ENCODE measurements at regions not wholly inside any gene's neighbourhood (a gene's known extent, or its start where the extent isn't known, plus 50 kb on each side); places are given as distances from the start of the nearest gene placed in this dataset.

DNA sequence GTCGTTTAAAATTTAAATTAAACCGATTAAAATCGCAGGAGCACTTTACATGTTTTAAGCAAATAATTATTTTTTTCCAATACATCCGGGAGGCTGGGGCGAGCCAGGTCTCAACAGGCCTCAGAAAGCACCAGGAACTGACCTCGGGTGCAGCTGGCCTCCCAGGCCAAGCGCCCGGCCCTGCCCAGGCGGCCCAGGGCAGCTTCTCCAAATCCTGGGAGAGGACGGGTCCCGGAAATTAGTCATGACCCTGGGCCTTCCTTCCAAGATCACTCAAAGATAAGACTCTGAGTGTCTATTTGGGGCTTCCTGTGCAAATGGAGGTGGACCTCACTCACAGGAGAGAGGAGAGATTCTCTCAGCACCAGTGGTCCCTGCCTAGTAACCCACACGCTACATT lies 177.1 kb downstream of the BCL11B start:
- H3K4me3 Mint-ChIP-seq: no peak overlapping the region
- peak overlapping the region; percentile 81; the same call in 1 of the 2 replicates for H3K27ac Mint-ChIP-seq
- H3K27me3 Mint-ChIP-seq (ENCODE audit: low read depth): no peaks in the 10 kb centered on the region
- peaks cover 15% of the 10 kb centered on the region for H3K4me1 Mint-ChIP-seq
- no peaks in the 10 kb centered on the region for H3K36me3 Mint-ChIP-seq
- ChIA-PET POLR2A (no interaction called here), CTCF (interaction anchor here (0.9 kb wide), 1 partner anchor 79 kb away, joined by 4 read pairs; no protein-coding TSS in a partner anchor)
- no peak for DNase-seq (ENCODE audit: low spot score)
- TF ChIP-seq SMAD4 (CRISPR knock-in tag; IDR thresholded peaks at IDR 0.05): no peak
- no peak for TF ChIP-seq ZBTB21 (CRISPR knock-in tag; IDR thresholded peaks at IDR 0.05; ENCODE audit: borderline replicate concordance)
- TF ChIP-seq, protein P1, sequence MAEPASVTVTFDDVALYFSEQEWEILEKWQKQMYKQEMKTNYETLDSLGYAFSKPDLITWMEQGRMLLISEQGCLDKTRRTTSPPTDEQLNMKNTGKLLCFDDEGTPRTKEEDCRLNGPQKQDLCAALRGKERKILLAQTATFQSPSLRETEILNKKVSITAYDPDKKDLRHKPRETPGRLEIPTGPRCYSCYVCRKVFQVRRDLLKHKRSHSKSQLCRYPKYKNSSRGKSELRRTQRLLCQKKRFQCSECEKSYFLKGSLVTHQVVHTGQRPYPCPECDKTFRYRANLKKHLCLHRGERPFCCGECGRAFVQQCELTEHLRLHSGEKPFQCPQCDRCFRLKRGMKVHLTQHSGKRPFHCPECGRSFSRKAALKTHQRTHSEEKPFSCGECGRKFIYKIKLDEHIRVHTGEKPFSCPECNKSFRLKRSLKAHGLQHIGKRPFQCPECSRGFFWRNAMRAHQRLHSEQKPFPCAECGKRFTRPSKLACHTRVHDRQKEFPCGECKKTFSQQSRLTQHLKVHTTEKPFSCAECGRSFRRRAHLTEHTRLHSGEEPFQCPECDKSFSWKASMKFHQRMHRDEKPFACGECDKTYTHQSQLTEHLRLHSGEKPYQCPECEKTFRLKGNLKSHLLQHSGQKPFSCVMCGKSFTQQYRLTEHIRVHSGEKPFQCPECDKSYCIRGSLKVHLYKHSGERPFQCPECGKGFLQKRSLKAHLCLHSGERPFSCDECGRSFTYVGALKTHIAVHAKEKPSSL (CRISPR knock-in tag; conservative IDR thresholded peaks at IDR 0.05): no peak
- no peak for TF ChIP-seq IRF2 (CRISPR knock-in tag; IDR thresholded peaks at IDR 0.05; ENCODE audit: borderline replicate concordance, low read depth)
- H3K9me3 Mint-ChIP-seq: peaks cover 9% of the 10 kb centered on the region; the same call in 1 of the 2 replicates
- no peak for ATAC-seq

DNA sequence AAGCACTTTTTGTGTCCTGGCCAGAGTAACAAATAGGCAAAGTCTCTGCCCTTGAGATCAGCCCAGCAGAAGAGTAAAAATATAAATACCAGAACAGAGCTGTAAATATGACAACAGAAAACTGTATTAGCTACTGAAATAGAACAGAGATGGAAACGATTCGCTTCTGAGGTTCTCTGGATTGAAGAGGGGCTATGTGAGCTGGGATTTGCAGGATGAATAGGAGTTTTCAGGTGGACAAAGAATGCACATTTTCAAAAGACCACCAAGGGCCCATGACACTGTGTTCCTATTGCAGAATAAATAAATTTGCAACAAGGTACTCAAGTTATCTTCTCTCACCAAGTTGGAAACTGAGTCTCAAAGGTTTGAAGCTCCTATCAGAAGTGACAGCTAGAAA lies 176.6 kb downstream of the BCL11B start:
- ATAC-seq (no peak), DNase-seq (ENCODE audit: low spot score) (no peak)
- Mint-ChIP-seq H3K27ac (no peak overlapping the region), H3K36me3 (no peaks in the 10 kb centered on the region), H3K4me1 (peaks cover 15% of the 10 kb centered on the region), H3K9me3 (peaks cover 9% of the 10 kb centered on the region; the same call in 1 of the 2 replicates), H3K4me3 (no peak overlapping the region), H3K27me3 (ENCODE audit: low read depth) (no peaks in the 10 kb centered on the region)
- POLR2A ChIA-PET: no interaction called here
- TF ChIP-seq, protein P2, sequence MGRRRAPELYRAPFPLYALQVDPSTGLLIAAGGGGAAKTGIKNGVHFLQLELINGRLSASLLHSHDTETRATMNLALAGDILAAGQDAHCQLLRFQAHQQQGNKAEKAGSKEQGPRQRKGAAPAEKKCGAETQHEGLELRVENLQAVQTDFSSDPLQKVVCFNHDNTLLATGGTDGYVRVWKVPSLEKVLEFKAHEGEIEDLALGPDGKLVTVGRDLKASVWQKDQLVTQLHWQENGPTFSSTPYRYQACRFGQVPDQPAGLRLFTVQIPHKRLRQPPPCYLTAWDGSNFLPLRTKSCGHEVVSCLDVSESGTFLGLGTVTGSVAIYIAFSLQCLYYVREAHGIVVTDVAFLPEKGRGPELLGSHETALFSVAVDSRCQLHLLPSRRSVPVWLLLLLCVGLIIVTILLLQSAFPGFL (CRISPR knock-in tag; IDR thresholded peaks at IDR 0.05; ENCODE audit: borderline replicate concordance): no peak
- CTCF ChIA-PET: interaction anchor here (0.9 to 1.2 kb wide), 3 partner anchors 57 to 179 kb away, joined by 3 to 4 read pairs (median 4); no protein-coding TSS in a partner anchor

DNA sequence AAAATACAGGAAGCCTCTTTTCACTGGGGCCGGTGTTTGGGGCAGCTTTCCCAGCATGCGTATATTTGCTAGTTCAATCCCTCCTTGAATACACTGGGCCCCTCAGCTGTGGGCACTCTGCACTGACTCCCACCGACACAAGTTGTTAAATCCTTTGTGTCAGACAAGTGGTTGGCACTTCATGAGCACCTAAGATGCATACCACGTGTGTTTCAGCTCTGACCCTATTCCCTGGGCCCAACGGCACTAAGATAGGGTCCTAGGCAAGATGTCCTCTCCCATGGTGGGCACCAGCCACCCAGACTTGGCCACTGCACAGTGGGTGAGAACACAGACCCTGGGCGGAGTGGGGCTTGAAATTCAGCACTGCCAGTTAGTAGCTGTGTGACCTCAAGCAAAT lies 173.8 kb downstream of the BCL11B start:
- ATAC-seq (no peak), DNase-seq (ENCODE audit: low spot score) (no peak)
- ChIA-PET CTCF (no interaction called here), POLR2A (no interaction called here)
- Mint-ChIP-seq H3K9me3 (peaks cover 12% of the 10 kb centered on the region), H3K27me3 (ENCODE audit: low read depth) (no peaks in the 10 kb centered on the region; the same call in 1 of the 2 replicates), H3K36me3 (peaks cover 9% of the 10 kb centered on the region), H3K4me3 (no peak overlapping the region), H3K27ac (no peak overlapping the region), H3K4me1 (peaks cover 32% of the 10 kb centered on the region)
- TF ChIP-seq NFE2L1 (CRISPR knock-in tag; IDR thresholded peaks at IDR 0.05) (no peak), NFYB (CRISPR knock-in tag; conservative IDR thresholded peaks at IDR 0.05; ENCODE audit: low read depth) (no peak)

DNA sequence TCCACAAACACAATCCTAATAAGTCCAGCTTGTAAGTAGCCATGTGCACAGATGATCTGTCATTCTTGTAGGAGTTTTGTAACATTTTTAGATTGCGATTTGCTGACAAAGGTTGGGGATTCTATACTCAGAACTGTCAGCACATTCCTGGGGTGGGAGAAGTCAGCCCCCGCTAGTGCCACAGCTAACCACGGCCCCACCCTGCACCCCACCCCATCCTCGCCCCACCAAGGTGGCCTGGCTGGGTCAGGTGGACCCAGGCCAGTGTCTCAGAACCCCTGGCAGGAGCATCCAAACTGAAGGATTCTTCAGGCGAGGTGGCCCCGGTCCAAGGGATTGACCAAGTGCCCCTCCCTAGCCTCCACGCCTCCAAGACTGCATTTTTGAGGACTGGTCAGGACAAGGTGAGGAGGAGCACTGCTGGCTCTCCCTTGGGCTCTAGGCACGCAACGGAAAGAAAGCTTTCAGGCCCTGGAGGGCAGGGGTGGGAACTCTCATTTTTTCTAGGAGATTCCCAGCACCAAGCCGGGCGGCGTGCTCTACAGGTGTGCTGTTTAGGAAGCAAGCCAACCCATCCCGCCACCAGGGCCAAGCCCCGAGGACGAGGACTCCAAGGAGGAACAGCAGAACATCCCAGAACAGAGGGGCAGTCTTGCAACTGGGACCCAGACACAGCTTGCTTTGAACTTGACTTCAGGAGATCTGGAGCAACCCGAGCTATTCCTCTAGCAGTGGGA lies 172.8 kb downstream of the BCL11B start:
- Mint-ChIP-seq H3K9me3 (peaks cover 17% of the 10 kb centered on the region), H3K36me3 (peaks cover 14% of the 10 kb centered on the region), H3K27me3 (ENCODE audit: low read depth) (no peaks in the 10 kb centered on the region; the same call in 1 of the 2 replicates), H3K4me3 (no peak overlapping the region), H3K4me1 (peaks cover 23% of the 10 kb centered on the region), H3K27ac (no peak overlapping the region)
- TF ChIP-seq TEAD1 (CRISPR knock-in tag; IDR thresholded peaks at IDR 0.05) (no peak), NFYB (CRISPR knock-in tag; conservative IDR thresholded peaks at IDR 0.05; ENCODE audit: low read depth) (no peak), IRF2 (CRISPR knock-in tag; IDR thresholded peaks at IDR 0.05; ENCODE audit: borderline replicate concordance, low read depth) (no peak), MXD4 (CRISPR knock-in tag; IDR thresholded peaks at IDR 0.05; ENCODE audit: borderline replicate concordance) (no peak), ELF4 (CRISPR knock-in tag; IDR thresholded peaks at IDR 0.05; ENCODE audit: low read depth) (no peak)
- TF ChIP-seq, protein P3, sequence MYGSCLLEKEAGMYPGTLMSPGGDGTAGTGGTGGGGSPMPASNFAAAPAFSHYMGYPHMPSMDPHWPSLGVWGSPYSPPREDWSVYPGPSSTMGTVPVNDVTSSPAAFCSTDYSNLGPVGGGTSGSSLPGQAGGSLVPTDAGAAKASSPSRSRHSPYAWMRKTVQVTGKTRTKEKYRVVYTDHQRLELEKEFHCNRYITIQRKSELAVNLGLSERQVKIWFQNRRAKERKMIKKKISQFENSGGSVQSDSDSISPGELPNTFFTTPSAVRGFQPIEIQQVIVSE (CRISPR knock-in tag; IDR thresholded peaks at IDR 0.05; ENCODE audit: borderline replicate concordance): no peak
- CTCF ChIA-PET: no interaction called here
- ATAC-seq (no peak), DNase-seq (ENCODE audit: low spot score) (no peak)
- POLR2A ChIA-PET: no interaction called here

All from WTC11 (cell line).